Heart left ventricle (tissue), 16 donors: ENCODE measurements at regions not wholly inside any gene's neighbourhood (a gene's known extent, or its start where the extent isn't known, plus 50 kb on each side); places are given as distances from the start of the nearest gene placed in this dataset.

Experiments
- ATAC-seq, 4 donors: fragments of 200-7000 bp; cut with Tn5 transposase; one replicate each; pipeline ENCODE4 v1.9.1; 2020 to 2022; ENCODE audit warnings: moderate library complexity in 4 of 4, mild to moderate bottlenecking in 3 of 4, moderate number of reproducible peaks in 1 of 4
- DNase-seq, 5 donors: peaks; one replicate each; pipeline ENCODE4 v3.0.0-alpha.2; 2020
- H3K27ac ChIP-seq, 12 donors: fragments of 200-600 bp; sonication (generic) in 4 of 12; one replicate each; pipeline versions ENCODE4 v1.5.0 to v1.8.0; 2016 to 2022; ENCODE audit warnings: mild to moderate bottlenecking in 2 of 12
- H3K27me3 ChIP-seq, 9 donors: fragments of 200-600 bp; sonication (generic) in 2 of 9; one replicate each; pipeline versions ENCODE4 v1.5.1 to v1.8.0; 2016 to 2022; ENCODE audit warnings: mild to moderate bottlenecking in 3 of 9
- H3K36me3 ChIP-seq, 9 donors: fragments of 200-600 bp; sonication (generic) in 2 of 9; one replicate each; pipeline versions ENCODE4 v1.5.0 to v1.8.0; 2018 to 2022; ENCODE audit warnings: mild to moderate bottlenecking in 2 of 9
- H3K4me1 ChIP-seq, 12 donors: fragments of 200-600 bp; sonication (generic) in 4 of 12; one replicate each; pipeline versions ENCODE4 v1.5.0 to v1.8.0; 2016 to 2022; ENCODE audit warnings: mild to moderate bottlenecking in 3 of 12
- H3K4me3 ChIP-seq, 12 donors: fragments of 200-600 bp; sonication (generic) in 4 of 12; one replicate each; pipeline versions ENCODE4 v1.5.0 to v1.8.0; 2017 to 2022; ENCODE audit warnings: mild to moderate bottlenecking in 9 of 12, moderate library complexity in 4 of 12
- H3K9me3 ChIP-seq, 12 donors: fragments of 200-600 bp; sonication (generic) in 4 of 12; one replicate each; pipeline versions ENCODE4 v1.5.0 to v1.8.0; 2016 to 2022; ENCODE audit warnings: mild to moderate bottlenecking in 1 of 12
- CTCF ChIP-seq, 12 donors: fragments of 200-600 bp; sonication (generic) in 4 of 12; IDR thresholded peaks; one replicate each; pipeline versions ENCODE4 v1.5.0 to v1.8.0; 2018 to 2022; ENCODE audit warnings: antibody characterized with exemption in 12 of 12, mild to moderate bottlenecking in 5 of 12
- POLR2A ChIP-seq, 2 donors: fragments of 450-650 bp; IDR thresholded peaks; one replicate each; pipeline ENCODE4 v1.6.1; 2017; ENCODE audit warnings: antibody characterized with exemption in 2 of 2, mild to moderate bottlenecking in 2 of 2, moderate library complexity in 2 of 2
- WGBS, 4 donors: extraction: QIAGEN DNeasy Blood & Tissue Kit in 2 of 4; methylation state at CpG; one replicate each; pipeline versions ENCODE4 v1.1.5 to v1.1.7; 2013 to 2018; 5-methylcytosine and 5-hydroxymethylcytosine counted together
- intact Hi-C, 10 donors: fragments of 100-400 bp; cut with DNase I; formaldehyde crosslinking; loops; one replicate each; pipeline versions ENCODE4 v1.11.1 to v1.14.2; 2022
- donor health status: ischemic (EF 13 %, LVEDD 7.1; RV severe dilation, severe dysfunction).
- donor health status: healthy with polysubstance abuse.
- donor health status: DM: no; HTN: yes; CAD: no.
- donor health status: DM: no; HTN: no; CAD: no.
- donor health status: ischemic (EF 25% LVEDD 6.9; RV normal size, moderate dysfunction).
- donor health status: ischemic (EF 25% LVEDD 5.7; RV mildly dilated, moderate dysfunction).
- donor health status: healthy.
- donor health status: DM: yes; HTN: yes; CAD: no.
- donor health status: ischemic (EF 35%, LVEDD 5.7; RV mildly dilated, moderate dysfunction).
- donor health status: nonischemic (EF 11% LVEDD 7.7; RV severe dilation, severe dysfunction).
- donor health status: DM: yes; HTN: yes; CAD: no.
- donor health status: PGD.
- donor health status: ischemic (EF 29% LVEDD 5.4; RV normal size, mild dysfunction).
- donor health status: nonischemic (EF 23%, LVEDD 6.1; RV moderate dilation, normal function).

- Histone ChIP-seq H3K4me1 (no peaks in the 10 kb centered on the region), H3K9me3 (no peaks in the 10 kb centered on the region)
Observed at GRCh38 chr4:127048376-127049044, 584.2 kb upstream of the INTU start.

GRCh38 chr4:127049526-127049925 is 583.2 kb upstream of the INTU start:
- no peak for TF ChIP-seq POLR2A (IDR thresholded peaks at IDR 0.05)
- TF ChIP-seq CTCF (IDR thresholded peaks at IDR 0.05), result no peak
- ATAC-seq, result no peak
- Histone ChIP-seq H3K9me3 (no peaks in the 10 kb centered on the region), H3K27ac (no peak overlapping the region), H3K27me3 (no peaks in the 10 kb centered on the region), H3K36me3 (no peaks in the 10 kb centered on the region), H3K4me3 (no peak overlapping the region), H3K4me1 (no peaks in the 10 kb centered on the region)
- 63 to 72% (median 69%) methylated on average over 4 of the region's 4 CpGs for WGBS, 4 donors
- DNase-seq, result no peak
- intact Hi-C loops, result no loop called here

More at GRCh38 chr4:127048376-127049044, 584.2 kb upstream of the INTU start:
- H3K36me3 ChIP-seq, result no peaks in the 10 kb centered on the region
- 74 to 92% (median 88%) methylated on average over 3 of the region's 3 CpGs for WGBS, 4 donors
- ATAC-seq (no peak), DNase-seq (no peak)
- intact Hi-C loops, result no loop called here
- H3K27me3 ChIP-seq, result no peaks in the 10 kb centered on the region
- no peak overlapping the region for H3K4me3 ChIP-seq
- no peak overlapping the region for H3K27ac ChIP-seq
- TF ChIP-seq POLR2A (IDR thresholded peaks at IDR 0.05), result no peak
- no peak for TF ChIP-seq CTCF (IDR thresholded peaks at IDR 0.05)

GRCh38 chr4:127052742-127053141 is 580.0 kb upstream of the INTU start:
- H3K27me3 ChIP-seq, result no peaks in the 10 kb centered on the region
- ATAC-seq (no peak), DNase-seq (no peak)
- H3K4me3 ChIP-seq, result no peak overlapping the region
- TF ChIP-seq POLR2A (IDR thresholded peaks at IDR 0.05) (no peak), CTCF (IDR thresholded peaks at IDR 0.05) (no peak)
- no peaks in the 10 kb centered on the region for H3K36me3 ChIP-seq
- peaks cover 0 to 21% (median 4%) of the 10 kb centered on the region in 12 donors for H3K9me3 ChIP-seq
- H3K4me1 ChIP-seq, result no peaks in the 10 kb centered on the region
- 80 to 96% (median 85%) methylated on average over 1 of the region's 1 CpG for WGBS, 4 donors
- intact Hi-C loops, result no loop called here
- no peak overlapping the region for H3K27ac ChIP-seq

GRCh38 chr4:127055357-127055756 is 577.4 kb upstream of the INTU start:
- no peak for TF ChIP-seq POLR2A (IDR thresholded peaks at IDR 0.05)
- no peak for TF ChIP-seq CTCF (IDR thresholded peaks at IDR 0.05)
- no peaks in the 10 kb centered on the region for H3K4me1 ChIP-seq
- DNase-seq (no peak), ATAC-seq (no peak)
- H3K4me3 ChIP-seq, result no peak overlapping the region
- 38 to 56% (median 47%) methylated on average over 1 of the region's 1 CpG for WGBS, 4 donors
- intact Hi-C loops, result no loop called here
- no peak overlapping the region for H3K27ac ChIP-seq
- peaks cover 0 to 22% (median 4%) of the 10 kb centered on the region in 12 donors for H3K9me3 ChIP-seq
- no peaks in the 10 kb centered on the region for H3K36me3 ChIP-seq
- no peaks in the 10 kb centered on the region for H3K27me3 ChIP-seq
